ENCODE measurements at regions not wholly inside any gene's neighbourhood (a gene's known extent, or its start where the extent isn't known, plus 50 kb on each side); places are given as distances from the start of the nearest gene placed in this dataset.

GRCh38 chr2:187084524-187084923 lies 235.6 kb upstream of the ZSWIM2 start:
- TF ChIP-seq CTCF (IDR thresholded peaks at IDR 0.05; ENCODE audit: low read length), result no peak
- no peak for TF ChIP-seq EZH2 (IDR thresholded peaks at IDR 0.05; ENCODE audit: borderline replicate concordance, low read length)
